VCaP (cell line): ENCODE measurements at regions not wholly inside any gene's neighbourhood (a gene's known extent, or its start where the extent isn't known, plus 50 kb on each side); places are given as distances from the start of the nearest gene placed in this dataset.

Experiments used
- H3K27ac ChIP-seq: fragments of 450-650 bp; 2 replicates; pipeline ENCODE4 v1.5.1; 2017
- CTCF ChIP-seq: fragments of 450-650 bp; conservative IDR thresholded peaks from 2 replicates; pipeline ENCODE4 v1.5.1; 2017; ENCODE audit warnings: mild to moderate bottlenecking, moderate library complexity

GRCh38 chr2:193627187-193627926 is 1432.6 kb upstream of the TMEFF2 start:
- H3K27ac ChIP-seq, result no peak overlapping the region
- TF ChIP-seq CTCF, result no peak

- no peak for TF ChIP-seq CTCF
- no peak overlapping the region for H3K27ac ChIP-seq
Observed at GRCh38 chr2:193608451-193608850, 1413.7 kb upstream of the TMEFF2 start.

- TF ChIP-seq CTCF, result no peak
Observed at GRCh38 chr2:193590831-193591230, 1396.1 kb upstream of the TMEFF2 start.

GRCh38 chr2:193584522-193584938 is 1389.8 kb upstream of the TMEFF2 start:
- H3K27ac ChIP-seq, result no peak overlapping the region
- TF ChIP-seq CTCF, result peak; percentile 66

More at GRCh38 chr2:193590831-193591230, 1396.1 kb upstream of the TMEFF2 start:
- no peak overlapping the region for H3K27ac ChIP-seq

- no peak for TF ChIP-seq CTCF
- no peak overlapping the region for H3K27ac ChIP-seq
Observed at GRCh38 chr2:193583638-193584400, 1389.1 kb upstream of the TMEFF2 start.

GRCh38 chr2:193581807-193582206 is 1387.1 kb upstream of the TMEFF2 start:
- no peak for TF ChIP-seq CTCF
- no peak overlapping the region for H3K27ac ChIP-seq

- no peak overlapping the region for H3K27ac ChIP-seq
- no peak for TF ChIP-seq CTCF
Observed at GRCh38 chr2:193580176-193580950, 1385.6 kb upstream of the TMEFF2 start.
